ACC112 (cell line): ENCODE measurements at regions not wholly inside any gene's neighbourhood (a gene's known extent, or its start where the extent isn't known, plus 50 kb on each side); places are given as distances from the start of the nearest gene placed in this dataset.

Experiments used
- H2AFZ ChIP-seq: fragments of 200-600 bp; sonication (generic); one replicate; pipeline ENCODE4 v1.6.0; 2017; ENCODE audit warnings: antibody characterized with exemption, low read length; ENCODE audit not compliant: unreplicated experiment
- H3K27ac ChIP-seq: fragments of 200-600 bp; sonication (generic); 2 replicates; pipeline ENCODE4 v1.5.1; 2014; ENCODE audit warnings: low read depth, mild to moderate bottlenecking, antibody characterized with exemption, low read length, moderate library complexity
- H3K27me3 ChIP-seq: fragments of 200-600 bp; sonication (generic); 2 replicates; pipeline ENCODE4 v1.6.1; 2014; ENCODE audit warnings: mild to moderate bottlenecking, antibody characterized with exemption, low read length, moderate library complexity, mixed read lengths; ENCODE audit not compliant: insufficient read depth
- H3K36me3 ChIP-seq: fragments of 200-600 bp; sonication (generic); 2 replicates; pipeline ENCODE4 v1.6.1; 2016; ENCODE audit warnings: mild to moderate bottlenecking, antibody characterized with exemption, low read length, moderate library complexity, mixed read lengths; ENCODE audit not compliant: insufficient read depth
- H3K4me1 ChIP-seq: fragments of 200-600 bp; sonication (generic); one replicate; pipeline ENCODE4 v1.6.1; 2016; ENCODE audit warnings: low read length, mixed read lengths; ENCODE audit not compliant: insufficient read depth, unreplicated experiment, control insufficient read depth
- H3K4me3 ChIP-seq: fragments of 200-600 bp; sonication (generic); 2 replicates; pipeline ENCODE4 v1.5.1; 2014; ENCODE audit warnings: mild to moderate bottlenecking, low read depth, low read length
- H3K79me2 ChIP-seq: fragments of 200-600 bp; sonication (generic); one replicate; pipeline ENCODE4 v1.6.0; 2016; ENCODE audit warnings: low read length; ENCODE audit not compliant: control insufficient read depth, unreplicated experiment, insufficient read depth

DNA sequence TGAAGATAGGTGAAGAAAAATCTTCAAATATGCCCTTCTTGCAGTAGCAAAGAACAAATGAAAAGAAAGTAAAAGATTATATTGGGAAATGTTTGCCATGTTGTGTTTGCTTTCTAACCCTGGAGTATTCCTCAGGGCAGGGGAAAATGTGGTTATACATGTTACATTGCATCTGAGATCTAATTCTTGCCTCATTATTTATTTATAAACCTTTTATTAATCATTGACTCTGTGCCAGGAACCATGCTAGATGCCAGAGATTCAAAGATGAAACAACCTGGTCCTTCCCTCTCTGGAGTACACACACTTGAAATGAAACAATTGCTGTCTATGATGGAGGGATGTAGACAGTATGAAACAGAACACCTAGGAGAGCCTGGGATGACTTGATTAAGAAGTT, 128.1 kb upstream of the HMGA2 start:
- Histone ChIP-seq H2AFZ (no peak overlapping the region), H3K4me1 (peaks cover 46% of the 10 kb centered on the region), H3K36me3 (no peaks in the 10 kb centered on the region), H3K79me2 (no peaks in the 10 kb centered on the region), H3K4me3 (peak overlapping the region; percentile 20), H3K27me3 (no peaks in the 10 kb centered on the region), H3K27ac (peak overlapping the region; percentile 90)

DNA sequence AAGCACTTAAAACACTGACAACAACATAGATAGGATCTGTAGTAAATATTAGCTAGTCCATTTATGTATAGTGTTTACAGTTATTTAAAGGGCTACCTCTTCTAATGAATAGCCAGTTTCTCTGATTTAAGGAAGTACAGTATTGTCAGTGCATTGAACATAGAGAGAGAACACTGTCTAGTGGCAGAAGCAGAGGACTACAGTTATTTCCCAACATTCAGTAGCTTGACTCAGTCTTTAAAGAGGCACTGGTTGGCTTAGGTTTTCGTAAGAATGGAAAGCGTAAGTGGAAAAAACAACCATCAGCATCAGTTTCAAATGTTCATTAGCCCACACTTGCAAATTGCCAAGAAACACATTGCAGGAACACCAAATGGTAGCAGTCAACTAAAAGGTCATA, 125.0 kb upstream of the HMGA2 start:
- peak overlapping the region; percentile 82 for H2AFZ ChIP-seq
- no peaks in the 10 kb centered on the region for H3K36me3 ChIP-seq
- peaks cover 40% of the 10 kb centered on the region for H3K4me1 ChIP-seq
- H3K27me3 ChIP-seq, result no peaks in the 10 kb centered on the region
- H3K79me2 ChIP-seq, result no peaks in the 10 kb centered on the region
- H3K4me3 ChIP-seq, result peak overlapping the region; percentile 19; the same call in 1 of the 2 replicates
- H3K27ac ChIP-seq, result peak overlapping the region; percentile 68

DNA sequence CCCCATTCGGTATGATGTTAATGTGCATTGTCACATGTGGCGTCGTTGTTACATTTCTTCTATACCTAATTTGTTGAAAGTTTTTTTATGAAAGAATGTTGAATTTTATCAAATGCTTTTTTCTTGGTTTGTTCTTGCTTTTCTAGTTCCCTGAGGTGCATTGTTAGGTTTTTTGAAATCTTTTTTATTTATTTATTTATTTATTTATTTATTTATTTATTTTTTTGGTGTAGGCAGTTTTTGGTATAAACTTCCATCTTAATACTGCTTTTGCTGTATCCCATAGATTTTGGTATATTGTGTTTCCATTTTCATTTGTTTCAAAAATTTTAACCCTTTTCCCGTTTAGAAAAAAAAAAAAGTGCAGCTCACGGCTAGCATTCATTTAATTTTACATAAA, 121.1 kb upstream of the HMGA2 start:
- no peaks in the 10 kb centered on the region for H3K36me3 ChIP-seq
- H2AFZ ChIP-seq, result no peak overlapping the region
- no peak overlapping the region for H3K27ac ChIP-seq
- H3K4me3 ChIP-seq, result no peak overlapping the region
- H3K27me3 ChIP-seq, result no peaks in the 10 kb centered on the region
- H3K4me1 ChIP-seq, result peaks cover 15% of the 10 kb centered on the region
- no peaks in the 10 kb centered on the region for H3K79me2 ChIP-seq

DNA sequence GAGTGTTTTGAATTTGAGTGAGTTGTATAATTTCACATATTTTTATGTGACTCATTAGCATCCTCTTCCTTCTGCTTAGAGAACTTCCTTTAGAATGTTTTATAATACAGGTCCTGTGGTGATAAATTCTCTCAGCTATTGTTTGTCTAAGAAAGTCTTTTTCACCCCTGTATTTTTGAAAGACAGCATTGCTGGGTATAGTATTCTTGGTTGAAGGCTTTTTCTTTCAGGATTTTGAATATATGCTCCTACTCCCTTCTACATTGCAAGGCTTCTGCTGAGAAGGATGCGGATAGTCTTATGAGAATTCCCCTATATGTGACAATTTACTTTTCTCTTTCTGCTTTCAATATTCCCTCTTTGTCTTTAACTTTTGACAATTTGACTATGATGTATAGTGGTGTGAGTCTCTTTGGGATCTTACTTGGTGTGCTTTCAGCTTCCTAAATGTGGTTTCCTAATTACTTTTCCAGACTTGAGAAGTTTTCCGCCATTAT, 118.9 kb upstream of the HMGA2 start:
- Histone ChIP-seq H2AFZ (no peak overlapping the region), H3K4me1 (no peaks in the 10 kb centered on the region), H3K79me2 (no peaks in the 10 kb centered on the region), H3K27ac (no peak overlapping the region), H3K27me3 (no peaks in the 10 kb centered on the region), H3K4me3 (no peak overlapping the region), H3K36me3 (no peaks in the 10 kb centered on the region)

DNA sequence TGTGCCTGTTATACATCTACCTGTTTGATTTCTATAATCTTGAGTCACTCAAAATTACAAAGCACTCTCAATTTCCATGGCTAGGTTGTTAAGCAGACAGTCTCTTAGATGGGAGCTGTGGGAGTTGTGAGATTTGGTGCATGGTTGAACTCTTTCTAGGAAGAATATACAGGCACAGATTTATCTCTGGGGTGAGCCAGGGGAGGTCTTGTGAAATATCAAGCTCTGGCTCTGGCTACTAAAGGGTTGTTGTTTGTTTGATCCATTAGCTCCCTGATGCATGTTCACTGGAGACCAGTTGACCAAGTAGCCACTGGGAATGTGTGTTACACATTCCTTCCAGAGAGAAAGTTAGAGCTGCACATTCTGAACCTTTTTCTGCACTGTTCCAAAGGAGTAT, 117.2 kb upstream of the HMGA2 start:
- Histone ChIP-seq H3K36me3 (no peaks in the 10 kb centered on the region), H3K4me3 (no peak overlapping the region), H3K27me3 (no peaks in the 10 kb centered on the region), H2AFZ (no peak overlapping the region), H3K27ac (no peak overlapping the region), H3K79me2 (no peaks in the 10 kb centered on the region), H3K4me1 (no peaks in the 10 kb centered on the region)

DNA sequence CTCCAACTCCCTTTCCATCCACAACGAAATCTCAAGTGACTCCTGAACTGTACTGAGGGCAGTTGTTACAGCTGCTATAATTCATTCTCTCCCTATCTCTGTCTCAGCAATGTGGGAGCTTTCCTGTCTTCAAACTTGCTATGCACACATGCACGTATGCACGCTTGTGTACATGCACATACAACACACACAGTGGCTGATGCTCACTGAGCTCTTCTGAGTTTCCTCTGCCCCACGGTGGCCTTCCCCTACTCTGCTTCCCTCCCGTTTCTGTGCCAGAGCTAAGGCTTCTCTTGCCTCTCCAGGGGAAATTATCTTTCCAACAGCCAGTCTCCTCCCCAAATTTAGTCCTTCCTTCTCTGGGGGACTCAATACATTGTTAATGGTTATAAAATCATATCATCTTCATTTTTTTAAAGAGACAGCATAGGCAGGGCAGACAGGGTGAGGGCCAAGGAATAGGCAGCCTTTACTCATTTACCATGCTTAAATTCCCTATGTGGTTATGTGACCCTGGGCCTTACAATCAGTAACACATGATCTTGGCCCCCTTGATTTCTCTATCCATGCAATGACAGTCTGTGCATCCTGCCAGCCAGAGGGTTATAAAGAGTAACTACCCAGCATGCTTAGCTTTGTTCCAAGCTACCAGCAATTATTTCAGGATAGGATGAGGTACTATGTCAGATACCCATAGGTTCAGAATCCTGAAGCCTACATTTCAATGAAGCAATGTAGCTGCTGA, 111.9 kb upstream of the HMGA2 start:
- H3K4me1 ChIP-seq, result no peaks in the 10 kb centered on the region
- no peak overlapping the region for H3K27ac ChIP-seq
- H2AFZ ChIP-seq, result no peak overlapping the region
- no peaks in the 10 kb centered on the region for H3K27me3 ChIP-seq
- no peaks in the 10 kb centered on the region for H3K36me3 ChIP-seq
- no peak overlapping the region for H3K4me3 ChIP-seq
- H3K79me2 ChIP-seq, result no peaks in the 10 kb centered on the region

DNA sequence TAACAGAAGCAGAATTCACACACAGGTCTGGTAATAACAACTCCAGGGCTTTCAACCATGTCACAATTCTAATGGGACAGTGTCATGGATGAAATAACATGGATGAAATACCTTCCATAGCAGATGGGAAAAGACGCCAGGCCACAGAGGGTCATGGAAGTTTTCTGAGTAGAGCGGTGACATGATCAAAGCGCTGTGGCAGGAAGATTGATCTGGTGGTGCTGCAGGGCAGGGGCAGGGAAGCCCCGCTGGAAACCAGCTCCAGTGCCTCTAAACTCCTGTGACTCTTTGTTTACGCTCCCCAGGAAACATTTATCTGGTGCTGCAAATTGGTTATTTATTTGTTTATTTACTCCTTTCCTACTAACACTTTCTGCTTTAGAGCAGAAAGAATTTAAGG, 108.3 kb upstream of the HMGA2 start:
- H3K4me1 ChIP-seq, result peaks cover 4% of the 10 kb centered on the region
- H3K27ac ChIP-seq, result no peak overlapping the region
- H3K36me3 ChIP-seq, result no peaks in the 10 kb centered on the region
- no peak overlapping the region for H3K4me3 ChIP-seq
- no peaks in the 10 kb centered on the region for H3K79me2 ChIP-seq
- no peak overlapping the region for H2AFZ ChIP-seq
- no peaks in the 10 kb centered on the region for H3K27me3 ChIP-seq

DNA sequence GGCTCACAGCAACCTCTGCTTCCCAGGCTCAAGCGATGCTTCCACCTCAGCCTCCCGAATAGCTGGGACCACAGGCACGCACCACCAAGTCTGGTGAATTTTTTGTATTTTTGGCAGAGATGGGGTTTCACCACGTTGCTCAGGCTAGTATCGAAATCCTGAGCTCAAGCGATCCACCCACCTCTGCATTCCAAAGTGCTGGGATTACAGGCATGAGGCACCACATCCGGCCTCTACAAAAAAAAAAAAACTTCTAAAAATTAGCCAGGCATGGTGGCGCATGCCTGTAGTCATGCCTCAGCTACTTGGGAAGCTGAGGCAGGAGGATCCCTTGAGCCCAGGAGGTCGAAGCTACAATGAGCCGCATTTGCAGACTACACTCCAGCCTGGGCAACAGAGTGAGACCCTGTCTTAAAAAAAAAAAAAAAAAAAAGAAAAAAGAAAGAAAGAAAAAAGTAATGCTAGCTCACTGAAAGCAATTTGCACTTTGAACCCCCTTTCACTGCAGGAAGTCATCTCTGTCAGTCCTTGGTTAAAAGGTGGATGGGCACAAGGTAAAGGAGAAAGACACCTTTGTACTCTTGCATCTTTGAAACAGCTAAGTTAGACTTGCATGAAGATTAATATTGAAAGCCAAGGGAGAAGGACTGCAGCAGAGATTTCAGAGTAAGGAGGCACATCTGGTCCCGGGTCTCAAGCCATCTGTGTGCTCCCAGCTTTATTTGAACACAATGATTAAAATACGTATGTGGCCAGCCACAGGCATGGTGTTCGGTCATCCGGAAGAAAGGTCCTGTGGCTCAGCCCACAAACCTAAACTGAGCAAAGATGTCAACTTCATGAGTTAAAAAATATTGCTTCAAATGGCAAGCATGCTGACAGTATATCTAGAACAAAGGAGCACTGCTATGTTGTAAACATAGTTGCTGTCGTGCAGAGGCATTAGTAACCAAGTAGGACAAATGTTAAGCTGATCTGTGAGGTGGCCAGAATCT, 103.8 kb upstream of the HMGA2 start:
- Histone ChIP-seq H3K27me3 (no peaks in the 10 kb centered on the region), H3K79me2 (no peaks in the 10 kb centered on the region), H3K27ac (no peak overlapping the region), H2AFZ (no peak overlapping the region), H3K4me1 (peaks cover 4% of the 10 kb centered on the region), H3K4me3 (no peak overlapping the region), H3K36me3 (no peaks in the 10 kb centered on the region)

DNA sequence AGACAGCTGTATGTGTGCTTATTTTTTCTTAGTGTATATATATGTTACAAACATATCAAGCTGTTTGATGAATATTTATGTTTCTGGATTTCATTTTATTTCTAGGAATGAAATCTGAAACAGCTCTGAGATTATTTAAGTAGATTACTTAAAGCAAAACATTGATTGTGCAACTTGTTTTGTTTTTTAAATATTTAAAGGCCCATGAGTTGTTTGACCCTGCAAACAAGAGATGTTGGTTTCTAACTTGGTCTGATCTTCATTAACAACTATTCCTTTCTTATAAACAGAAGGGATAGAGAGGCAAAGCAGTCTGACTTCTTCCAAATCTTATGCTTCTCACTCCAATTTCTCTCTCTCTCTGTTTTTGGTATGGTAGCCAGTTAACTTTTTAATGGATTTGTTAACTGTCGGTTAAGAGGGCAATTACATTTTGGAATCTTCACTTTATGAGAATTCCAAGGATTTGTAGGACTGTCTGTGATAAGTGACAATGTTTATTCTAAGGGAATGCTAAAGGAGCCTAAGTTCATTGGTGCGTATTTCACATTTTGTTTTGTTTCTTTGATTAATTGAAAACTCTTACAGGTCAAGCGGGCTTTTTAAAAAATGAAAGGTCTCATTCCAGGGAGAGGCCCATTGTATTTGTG, 102.6 kb upstream of the HMGA2 start:
- H3K4me1 ChIP-seq, result peaks cover 15% of the 10 kb centered on the region
- no peak overlapping the region for H3K27ac ChIP-seq

DNA sequence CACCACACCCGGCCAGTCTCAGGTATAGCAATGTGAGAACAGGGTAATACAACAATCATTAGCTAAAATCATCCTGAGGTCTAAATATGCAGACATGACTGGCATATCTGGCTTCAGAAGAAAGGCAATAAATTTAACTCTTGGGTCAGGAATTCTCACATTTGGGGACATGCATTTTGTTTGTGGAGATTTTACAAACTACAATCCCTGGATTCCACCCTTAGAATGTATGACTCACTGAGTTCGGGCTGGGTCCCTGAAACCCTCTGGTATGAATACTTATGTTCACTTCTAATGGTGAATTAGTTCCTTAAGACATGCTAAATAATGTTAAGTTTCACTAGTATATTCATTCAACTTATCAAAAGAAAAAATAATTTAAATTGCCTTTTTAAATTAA, 98.9 kb upstream of the HMGA2 start:
- no peak overlapping the region for H2AFZ ChIP-seq
- no peaks in the 10 kb centered on the region for H3K79me2 ChIP-seq
- H3K27me3 ChIP-seq, result peaks cover 7% of the 10 kb centered on the region; the same call in 1 of the 2 replicates
- H3K36me3 ChIP-seq, result no peaks in the 10 kb centered on the region
- H3K27ac ChIP-seq, result no peak overlapping the region
- H3K4me1 ChIP-seq, result peaks cover 18% of the 10 kb centered on the region
- no peak overlapping the region for H3K4me3 ChIP-seq

More for the DNA sequence above, 102.6 kb upstream of the HMGA2 start:
- Histone ChIP-seq H3K79me2 (no peaks in the 10 kb centered on the region), H3K4me3 (no peak overlapping the region), H3K36me3 (no peaks in the 10 kb centered on the region), H3K27me3 (no peaks in the 10 kb centered on the region), H2AFZ (no peak overlapping the region)
